Ovary (tissue), 7 donors: ENCODE measurements at regions not wholly inside any gene's neighbourhood (a gene's known extent, or its start where the extent isn't known, plus 50 kb on each side); places are given as distances from the start of the nearest gene placed in this dataset.

Source experiments
- DNase-seq, 5 donors: peaks; one replicate each; pipeline ENCODE4 v3.0.0-alpha.2; 2019 to 2020
- H3K27ac ChIP-seq, 2 donors: fragments of 200-600 bp; one replicate each; pipeline versions ENCODE4 v1.5.1 to v1.8.0; 2019 to 2022
- H3K27me3 ChIP-seq: fragments of 200-600 bp; one replicate; pipeline ENCODE4 v1.8.0; 2022
- H3K36me3 ChIP-seq: fragments of 200-600 bp; sonication (generic); one replicate; pipeline ENCODE4 v1.5.1; 2019
- H3K4me1 ChIP-seq: one replicate; pipeline ENCODE4 v1.8.1; 2013; ENCODE audit warnings: mild to moderate bottlenecking, moderate library complexity; ENCODE audit not compliant: insufficient read depth
- H3K4me3 ChIP-seq: fragments of 200-600 bp; sonication (generic); one replicate; pipeline ENCODE4 v1.5.1; 2017
- H3K9me3 ChIP-seq, 2 donors: fragments of 200-600 bp in 1 of 2; sonication (generic) in 1 of 2; one replicate each; pipeline versions ENCODE4 v1.5.1 to v1.8.1; 2013 to 2019; ENCODE audit warnings: mild to moderate bottlenecking in 1 of 2, moderate library complexity in 1 of 2
- CTCF ChIP-seq, 3 donors: fragments of 450-650 bp in 2 of 3; fragments of 200-600 bp in 1 of 3; IDR thresholded peaks; one replicate each; pipeline versions ENCODE4 v1.5.1 to v1.8.0; 2016 to 2022; ENCODE audit warnings: antibody characterized with exemption in 3 of 3, mild to moderate bottlenecking in 1 of 3
- EP300 ChIP-seq: sonication (generic); formaldehyde crosslinking; IDR thresholded peaks from one replicate; pipeline ENCODE4 v1.6.1; 2017; ENCODE audit warnings: antibody characterized with exemption
- POLR2A ChIP-seq: fragments of 450-650 bp; IDR thresholded peaks from one replicate; pipeline ENCODE4 v1.6.1; 2017; ENCODE audit warnings: antibody characterized with exemption, mild to moderate bottlenecking, moderate library complexity
- WGBS, 3 donors: extraction: QIAGEN DNeasy Blood & Tissue Kit in 1 of 3; methylation state at CpG; one replicate each; pipeline versions ENCODE4 v1.1.5 to v1.1.7; 2013 to 2017; 5-methylcytosine and 5-hydroxymethylcytosine counted together
- intact Hi-C, 4 donors: fragments of 100-400 bp; cut with DNase I; formaldehyde crosslinking; loops; one replicate each; pipeline versions ENCODE4 v1.11.0 to v1.15.1; 2022 to 2023
- donor health status: DM: no; HTN: no; CAD: no; lungs with moderate emphysema.
- donor health status: DM: no; HTN: no; CAD: no.
- donor health status: Bipolar disorder and iron deficiency.
- donor health status: DM: no; HTN: no; CAD: no.
- donor health status: DM: yes; HTN: yes; CAD: no.

- H3K4me3 ChIP-seq = no peak overlapping the region
- DNase-seq = no peak
Observed at GRCh38 chr15:91609966-91610365, 243.5 kb upstream of the SLCO3A1 start.

DNA sequence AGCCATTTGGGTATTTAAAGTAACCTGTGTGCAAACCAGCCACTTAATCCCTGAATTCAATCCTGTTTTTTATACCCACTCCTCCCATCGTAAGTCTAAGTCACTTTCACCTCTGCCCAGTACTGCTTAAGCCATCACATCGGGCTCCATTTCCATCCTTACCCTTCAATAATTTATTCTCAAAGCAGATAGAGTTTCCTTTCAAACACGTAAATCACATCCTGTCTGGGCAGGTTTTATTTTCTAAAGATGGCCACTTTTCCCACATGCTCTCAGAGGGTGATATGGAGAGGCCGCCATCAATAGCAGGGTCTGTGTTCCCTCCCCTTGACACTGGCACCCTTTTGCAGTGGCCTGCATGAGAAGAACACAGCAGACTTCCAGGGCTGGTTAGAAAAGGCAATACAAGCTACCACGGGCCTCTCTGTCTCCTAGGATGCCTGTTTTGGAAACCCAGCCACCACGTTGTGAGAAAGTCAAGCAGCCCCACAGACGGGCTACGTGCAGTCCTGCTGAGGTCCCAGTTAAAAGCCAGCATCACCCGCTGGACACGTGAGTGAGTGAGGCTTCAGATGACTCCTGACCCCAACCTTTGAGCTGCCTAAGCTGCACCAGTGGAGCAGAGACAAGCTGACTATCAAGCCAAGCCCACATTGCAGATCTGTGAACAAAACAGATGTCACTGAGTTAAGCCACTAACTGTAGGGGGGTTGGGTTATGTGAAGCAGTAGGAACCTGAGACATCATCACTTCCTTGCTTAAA, 241.8 kb upstream of the SLCO3A1 start:
- Histone ChIP-seq H3K9me3 (no peaks in the 10 kb centered on the region), H3K4me3 (no peak overlapping the region), H3K27ac (no peak overlapping the region), H3K4me1 (no peaks in the 10 kb centered on the region), H3K27me3 (no peaks in the 10 kb centered on the region), H3K36me3 (no peaks in the 10 kb centered on the region)
- intact Hi-C loops = no loop called here
- 51 to 56% (median 53%) methylated on average over 10 of the region's 10 CpGs for WGBS, 3 donors
- no peak for DNase-seq
- TF ChIP-seq EP300 (no peak), CTCF (IDR thresholded peaks at IDR 0.05) (no peak), POLR2A (no peak)

More at GRCh38 chr15:91609966-91610365, 243.5 kb upstream of the SLCO3A1 start:
- H3K36me3 ChIP-seq = no peaks in the 10 kb centered on the region
- WGBS, 3 donors = 79 to 83% (median 81%) methylated on average over 12 of the region's 12 CpGs
- no peak overlapping the region for H3K27ac ChIP-seq
- TF ChIP-seq CTCF (IDR thresholded peaks at IDR 0.05) (no peak), POLR2A (no peak), EP300 (no peak)
- intact Hi-C loops = no loop called here
- no peaks in the 10 kb centered on the region for H3K9me3 ChIP-seq
- H3K4me1 ChIP-seq = no peaks in the 10 kb centered on the region
- no peaks in the 10 kb centered on the region for H3K27me3 ChIP-seq

- Histone ChIP-seq H3K36me3 (no peaks in the 10 kb centered on the region), H3K9me3 (no peaks in the 10 kb centered on the region), H3K4me3 (no peak overlapping the region), H3K27ac (no peak overlapping the region), H3K4me1 (no peaks in the 10 kb centered on the region), H3K27me3 (no peaks in the 10 kb centered on the region)
- TF ChIP-seq EP300 (no peak), CTCF (IDR thresholded peaks at IDR 0.05) (no peak), POLR2A (no peak)
- intact Hi-C loops = no loop called here
- no peak for DNase-seq
- WGBS, 3 donors = 16 to 29% (median 19%) methylated on average over 4 of the region's 4 CpGs
Observed at GRCh38 chr15:91620229-91620628, 233.3 kb upstream of the SLCO3A1 start.

DNA sequence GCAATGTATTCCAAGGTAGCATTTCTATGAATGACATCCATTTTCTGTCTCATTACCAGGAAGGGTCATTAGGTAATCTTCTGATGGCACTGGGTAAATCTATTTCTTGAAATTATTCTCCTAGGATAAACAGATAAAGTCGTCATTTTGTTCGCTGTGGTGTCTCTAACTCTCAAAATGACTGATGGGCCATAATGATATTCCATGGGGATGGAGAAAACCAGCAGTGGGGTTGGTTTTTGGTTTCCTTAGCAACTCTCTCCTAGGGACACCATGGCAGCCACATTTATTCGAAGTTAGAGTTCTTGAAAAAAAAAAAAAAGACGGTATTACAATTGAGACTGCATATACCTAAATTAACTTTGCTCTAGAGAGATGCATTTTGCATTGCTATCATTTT, 231.3 kb upstream of the SLCO3A1 start:
- no peak overlapping the region for H3K4me3 ChIP-seq
- no peaks in the 10 kb centered on the region for H3K27me3 ChIP-seq
- TF ChIP-seq EP300 (no peak), POLR2A (no peak), CTCF (IDR thresholded peaks at IDR 0.05) (no peak)
- H3K27ac ChIP-seq = no peak overlapping the region
- WGBS, 3 donors = 59 to 75% (median 62%) methylated on average over 4 of the region's 4 CpGs
- no peaks in the 10 kb centered on the region for H3K4me1 ChIP-seq
- intact Hi-C loops = no loop called here
- no peak for DNase-seq
- no peaks in the 10 kb centered on the region for H3K36me3 ChIP-seq
- no peaks in the 10 kb centered on the region for H3K9me3 ChIP-seq
